UCSD-AML1 (cell line): ENCODE measurements at regions not wholly inside any gene's neighbourhood (a gene's known extent, or its start where the extent isn't known, plus 50 kb on each side); places are given as distances from the start of the nearest gene placed in this dataset.
"Not testable (repeated sequence)": the region's sequence is repeated elsewhere in the genome, so short reads cannot be mapped to it uniquely, and the experiment has no call there.

Experiments
- DNase-seq: peaks from one replicate; lab custom pipeline; 2025; ENCODE audit not compliant: unreplicated experiment; lab: John Stamatoyannopoulos, UW

DNA sequence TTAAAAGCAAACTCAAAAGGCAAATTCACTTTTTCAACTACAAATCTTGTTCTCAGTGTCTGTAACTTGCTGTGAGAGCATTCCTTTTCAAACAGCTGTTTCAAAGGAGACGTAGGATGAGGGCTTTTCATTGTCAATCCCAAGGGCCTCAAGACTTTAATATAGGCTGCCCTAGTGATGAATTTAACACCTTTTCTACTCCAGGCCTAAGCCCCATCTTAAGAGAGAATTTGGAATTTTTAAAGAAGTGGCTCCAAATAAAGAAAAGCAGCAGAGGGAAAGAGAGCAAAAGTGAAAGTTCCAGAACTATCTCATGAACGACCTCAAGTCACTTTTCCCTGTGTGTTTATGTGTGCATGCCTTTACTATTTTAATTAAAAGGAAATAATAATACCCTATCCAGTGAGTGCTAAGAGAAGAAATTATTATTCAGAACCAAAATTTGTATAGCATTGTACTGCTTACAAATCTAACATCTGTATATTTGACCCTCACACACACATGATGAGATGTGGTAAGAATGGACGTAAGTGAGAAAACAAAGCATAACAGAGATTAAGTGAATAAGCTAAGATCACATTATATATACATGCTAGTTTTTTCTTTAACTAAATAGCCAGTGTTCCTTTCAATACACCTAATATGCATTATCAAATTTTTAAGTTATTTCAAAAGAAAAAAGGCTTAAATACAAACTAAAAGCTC lies 196.4 kb downstream of the VGLL3 start:
- DNase-seq, result no peak

DNA sequence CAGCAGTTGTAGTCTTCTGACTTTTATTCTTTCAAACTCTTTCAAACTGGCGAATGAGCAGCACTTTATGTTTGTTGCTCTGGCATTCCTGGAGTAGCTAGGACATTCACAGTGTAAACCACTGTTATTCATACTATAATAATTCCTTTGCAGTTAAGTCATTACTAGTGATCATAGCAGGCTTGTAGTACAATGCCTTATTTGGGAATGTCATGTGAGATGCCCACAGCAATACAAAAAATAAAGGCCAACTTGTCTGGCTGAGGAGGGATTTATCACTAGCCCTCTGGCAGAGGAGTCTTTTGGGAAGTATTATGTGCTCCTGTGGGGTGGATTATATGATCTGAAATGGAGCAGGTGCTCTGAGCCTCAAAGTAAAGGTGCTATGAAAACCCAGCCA lies 197.2 kb downstream of the VGLL3 start:
- no peak for DNase-seq

DNA sequence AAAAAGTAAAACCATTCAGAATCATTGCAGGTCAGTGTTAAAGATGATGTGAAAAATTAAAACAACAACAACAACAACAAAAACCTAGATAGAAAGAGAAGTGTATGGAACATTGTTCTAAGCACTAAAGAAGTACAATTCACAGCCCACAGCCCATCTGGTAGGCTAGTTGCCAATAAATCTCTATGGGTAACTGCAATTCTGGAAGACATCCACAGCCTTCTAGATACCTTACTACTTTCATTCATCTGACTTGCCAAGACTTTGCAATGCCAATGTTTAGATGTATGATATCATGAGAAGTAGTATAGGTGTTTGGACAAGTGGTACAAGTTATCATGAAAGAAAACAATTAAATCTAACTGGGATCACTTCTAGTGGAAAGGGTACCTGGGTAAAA lies 198.6 kb downstream of the VGLL3 start:
- no peak for DNase-seq

DNA sequence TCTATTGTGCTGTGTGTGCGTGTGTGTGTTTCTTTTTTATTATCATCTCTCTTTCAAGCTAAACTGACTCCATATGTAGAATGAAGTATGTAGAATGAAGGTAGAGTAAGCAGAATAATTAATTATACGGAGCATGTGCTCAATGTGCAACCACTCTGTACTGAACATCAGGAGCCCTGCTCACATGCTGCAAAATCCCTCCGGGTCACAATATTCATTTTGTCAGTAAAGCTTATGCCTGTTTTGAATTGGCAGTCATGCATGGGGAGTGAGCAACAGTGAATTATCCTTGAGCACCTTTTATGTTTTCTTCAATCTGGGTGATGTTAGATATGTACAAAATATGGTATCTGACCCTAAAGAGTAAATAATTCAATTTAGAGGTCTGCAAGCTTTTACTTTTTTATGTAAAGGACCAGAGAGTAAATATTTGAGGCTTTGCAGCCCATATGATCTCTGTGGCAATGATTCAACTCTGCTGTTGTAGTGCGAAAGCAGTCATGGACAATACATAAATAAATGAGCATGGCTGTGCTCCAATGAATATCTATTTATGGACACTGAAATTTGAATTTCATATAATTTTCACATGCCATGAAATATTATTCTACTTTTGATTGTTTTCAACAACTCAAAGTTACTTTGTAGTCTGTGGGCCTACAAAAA lies 199.9 kb downstream of the VGLL3 start:
- no peak for DNase-seq

DNA sequence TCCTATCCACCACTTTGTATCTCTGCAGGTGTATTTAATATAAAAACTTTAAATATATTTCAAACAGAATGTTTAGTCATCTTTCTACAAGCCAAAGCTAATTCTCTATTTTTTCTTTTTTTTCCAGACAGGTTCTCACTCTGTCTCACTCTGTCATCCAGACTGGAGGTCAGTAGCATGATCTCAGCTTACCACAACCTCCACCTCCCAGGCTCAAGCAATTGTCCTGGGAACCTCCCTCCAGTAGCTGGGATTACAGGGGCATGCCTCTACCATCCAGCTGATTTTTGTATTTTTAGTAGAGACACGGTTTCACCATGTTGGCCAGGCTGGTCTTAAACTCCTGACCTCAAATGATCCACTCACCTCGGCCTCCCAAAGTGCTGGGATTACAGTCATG lies 202.6 kb downstream of the VGLL3 start:
- DNase-seq, result no peak

DNA sequence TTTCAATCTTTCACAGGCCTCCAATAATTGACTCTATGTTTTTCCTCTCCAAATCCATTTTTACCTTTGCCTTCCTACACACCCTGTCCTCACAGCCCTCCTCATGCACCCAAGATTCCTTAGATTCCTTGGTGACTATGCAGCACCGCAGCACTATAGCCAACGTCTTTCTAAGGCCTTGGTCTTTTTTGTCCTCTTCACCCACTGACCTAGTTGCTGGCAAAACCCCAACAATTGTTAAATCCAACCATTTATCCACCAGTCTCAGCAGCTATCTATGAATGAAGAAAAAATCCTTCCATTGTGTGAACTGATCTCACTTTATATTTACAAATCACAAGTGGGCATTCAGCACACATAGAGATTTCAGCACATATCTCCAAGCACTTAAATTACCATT lies 203.9 kb downstream of the VGLL3 start:
- no peak for DNase-seq

DNA sequence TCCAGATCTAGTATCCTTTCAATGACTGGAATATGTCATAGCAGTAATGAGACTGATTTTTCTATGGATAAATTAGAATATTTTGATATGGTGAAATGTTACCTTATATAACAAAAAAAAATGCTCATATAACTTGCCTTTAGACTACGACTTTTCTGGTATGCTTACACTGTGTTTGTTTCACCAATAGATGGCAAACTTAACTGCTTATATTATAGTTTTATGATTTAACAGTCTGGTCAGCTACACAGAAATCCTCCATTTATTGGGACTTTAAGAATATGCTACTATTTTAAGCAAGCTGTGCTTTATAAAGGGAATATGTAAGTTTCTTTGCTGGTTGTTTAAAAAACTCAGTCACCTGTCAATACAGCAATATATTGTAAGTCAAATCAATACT lies 205.6 kb downstream of the VGLL3 start:
- no peak for DNase-seq

DNA sequence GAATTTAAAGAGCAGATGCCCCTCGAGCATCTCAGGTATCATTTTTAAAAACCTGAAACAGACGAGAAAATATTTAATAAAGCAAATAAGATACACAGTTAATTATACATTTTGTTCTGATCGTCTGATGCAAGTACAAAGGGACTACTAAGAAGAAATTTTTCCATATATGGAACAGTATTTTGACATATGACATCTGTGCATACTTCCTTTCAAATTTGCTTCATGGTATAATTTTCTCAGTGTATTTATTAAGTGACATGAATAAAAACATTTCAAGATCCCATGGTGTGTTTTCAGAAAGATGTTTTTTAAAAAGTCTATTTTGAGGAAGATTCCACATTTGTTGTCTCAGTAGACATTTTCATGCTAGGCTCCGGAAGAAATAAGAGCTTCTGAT lies 208.1 kb downstream of the VGLL3 start:
- DNase-seq, result no peak

DNA sequence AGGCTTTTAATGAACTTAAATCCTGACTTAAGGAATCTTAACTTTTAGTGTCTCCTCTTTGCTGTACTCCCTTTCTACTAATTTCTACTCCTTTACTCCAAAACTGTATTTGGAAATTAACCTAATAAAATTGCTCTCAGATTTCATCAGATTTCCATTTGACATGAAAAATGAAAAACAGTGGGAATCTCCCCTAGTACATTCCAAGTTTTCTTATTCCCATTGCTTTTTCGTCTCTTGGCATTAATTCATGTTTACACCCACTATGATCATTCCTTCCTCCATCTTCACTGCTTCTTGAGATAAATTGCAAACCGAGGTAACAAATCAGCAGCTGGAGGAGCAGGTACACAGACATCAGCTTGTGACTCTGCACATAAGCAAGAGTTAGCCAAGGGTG lies 208.7 kb downstream of the VGLL3 start:
- no peak for DNase-seq

DNA sequence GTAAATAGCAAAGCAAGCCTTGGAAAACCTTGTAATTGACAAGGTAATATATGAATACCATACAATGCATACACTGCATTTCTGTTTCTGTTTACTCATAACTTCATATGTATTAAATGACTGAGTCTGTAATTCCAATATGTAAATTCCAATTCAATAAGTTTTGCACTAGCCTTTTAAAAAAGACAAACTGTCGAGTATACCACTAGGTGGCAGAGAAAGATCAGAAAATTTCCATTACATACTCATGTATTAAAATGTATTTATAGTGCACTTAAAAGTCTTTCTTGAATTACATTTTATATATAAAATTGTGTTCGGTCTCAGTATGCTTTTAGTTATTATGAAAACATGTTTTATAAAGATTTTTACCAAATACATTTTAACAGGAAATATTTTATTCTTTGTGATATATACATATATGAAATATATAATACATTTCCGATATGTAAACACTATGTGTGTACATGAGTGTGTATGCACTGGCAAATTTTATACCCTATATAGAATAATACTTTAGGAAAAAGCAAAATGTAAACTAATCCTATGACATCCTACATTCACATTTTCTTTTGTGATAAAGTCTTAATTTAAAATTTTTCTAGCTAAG lies 216.8 kb downstream of the VGLL3 start:
- DNase-seq, result no peak

DNA sequence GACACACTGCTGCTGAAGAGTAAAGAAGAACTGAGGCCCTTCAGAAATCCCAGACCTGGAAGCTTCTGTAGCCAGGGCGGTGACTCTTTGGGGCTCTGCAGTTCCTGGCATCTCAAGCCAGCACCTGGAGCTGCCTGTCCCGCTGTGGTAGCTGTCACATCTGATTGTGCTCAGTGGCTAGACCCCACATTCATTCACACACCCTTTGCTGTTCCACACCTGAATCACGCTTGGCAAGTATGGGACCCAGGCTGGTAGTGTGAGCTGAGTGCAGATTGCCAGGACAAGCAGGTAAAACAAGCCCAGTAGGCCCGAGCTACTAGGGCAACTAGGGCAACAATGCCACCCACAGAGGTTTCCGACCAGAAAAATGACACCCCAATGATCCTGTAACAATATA lies 218.2 kb downstream of the VGLL3 start:
- no peak for DNase-seq

DNA sequence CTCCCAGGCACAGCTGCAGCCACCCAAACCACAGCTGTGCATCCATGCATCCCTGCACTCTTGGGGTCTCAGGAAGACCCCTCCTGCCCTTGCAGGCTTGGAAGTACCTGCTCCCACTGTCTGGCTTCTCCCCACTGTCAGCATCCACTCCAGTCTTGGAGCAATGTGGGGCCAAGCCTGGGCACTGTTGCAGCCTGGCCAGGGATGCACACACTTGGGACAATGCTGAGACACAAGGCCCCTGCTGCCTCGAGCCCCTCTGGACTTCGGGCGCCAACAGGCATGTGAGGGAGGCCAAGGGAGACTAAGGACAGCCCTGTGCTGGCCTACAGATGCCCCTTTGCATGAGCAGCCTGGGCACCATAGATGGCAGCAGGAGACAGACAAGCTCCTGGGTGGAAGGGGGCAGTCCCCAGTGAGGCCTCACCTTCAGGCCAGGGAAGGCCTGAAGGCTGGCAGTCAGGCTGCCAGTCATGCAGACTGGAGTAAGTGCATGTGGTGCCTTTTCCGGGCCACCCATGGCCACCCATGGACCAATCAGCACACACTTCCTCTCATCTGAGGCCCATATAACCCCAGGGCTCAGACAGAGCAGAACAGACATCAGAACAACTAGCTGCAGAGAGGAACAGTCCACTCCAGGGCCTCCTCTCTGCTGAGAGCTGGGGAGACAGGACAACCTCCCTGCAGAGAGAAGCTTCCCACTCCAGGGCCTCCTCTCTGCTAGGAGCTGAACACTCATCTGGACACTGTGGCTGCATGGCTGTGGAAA lies 219.0 kb downstream of the VGLL3 start:
- peak; percentile 7 for DNase-seq

DNA sequence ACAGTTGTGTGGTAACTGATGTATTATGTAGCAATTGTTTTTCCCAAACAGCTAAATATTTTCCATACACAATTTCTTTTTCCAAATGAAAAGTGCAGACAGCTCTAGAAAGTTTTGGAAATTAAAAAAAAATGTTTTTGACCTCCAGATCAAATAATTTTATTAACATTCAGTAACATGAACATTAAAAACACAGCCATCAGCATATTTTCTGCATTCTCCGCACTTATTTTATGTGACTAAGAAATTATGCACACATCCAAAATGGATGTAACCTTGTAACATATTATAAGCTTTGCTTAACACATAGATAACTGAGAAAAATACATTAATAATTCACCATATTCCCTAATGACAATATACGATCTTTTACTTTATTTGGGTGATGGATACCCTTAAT lies 224.6 kb downstream of the VGLL3 start:
- no peak for DNase-seq

DNA sequence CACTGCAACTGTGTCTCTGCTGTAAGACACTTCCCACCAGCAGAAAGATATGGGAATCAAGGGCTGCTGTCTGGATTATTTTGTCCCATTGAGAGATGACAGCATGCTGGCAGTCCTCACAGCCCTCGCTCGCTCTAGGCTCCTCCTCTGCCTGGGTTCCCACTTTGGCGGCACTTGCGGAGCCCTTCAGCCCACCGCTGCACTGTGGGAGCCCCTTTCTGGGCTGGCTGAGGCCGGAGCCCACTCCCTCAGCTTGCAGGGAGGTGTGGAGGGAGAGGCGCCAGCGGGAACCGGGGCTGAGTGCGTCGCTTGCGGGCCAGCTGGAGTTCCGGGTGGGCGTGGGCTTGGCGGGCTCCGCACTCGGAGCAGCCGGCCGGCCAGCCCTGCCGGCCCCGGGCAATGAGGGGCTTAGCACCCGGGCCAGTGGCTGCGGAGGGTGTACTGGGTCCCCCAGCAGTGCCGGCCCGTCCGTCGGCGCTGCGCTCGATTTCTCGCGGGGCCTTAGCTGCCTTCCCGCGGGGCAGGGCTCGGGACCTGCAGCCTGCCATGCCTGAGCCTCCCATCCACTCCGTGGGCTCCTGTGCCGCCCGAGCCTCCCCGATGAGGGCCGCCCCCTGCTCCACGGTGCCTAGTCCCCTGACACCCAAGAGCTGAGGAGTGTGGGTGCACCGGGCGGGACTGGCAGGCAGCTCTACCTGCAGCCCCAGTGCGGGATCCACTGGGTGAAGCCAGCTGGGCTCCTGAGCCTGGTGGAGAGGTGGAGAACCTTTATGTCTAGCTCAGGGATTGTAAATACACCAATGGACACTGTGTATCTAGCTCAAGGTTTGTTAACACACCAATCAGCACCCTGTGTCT lies 233.4 kb downstream of the VGLL3 start:
- not testable (repeated sequence) for DNase-seq

DNA sequence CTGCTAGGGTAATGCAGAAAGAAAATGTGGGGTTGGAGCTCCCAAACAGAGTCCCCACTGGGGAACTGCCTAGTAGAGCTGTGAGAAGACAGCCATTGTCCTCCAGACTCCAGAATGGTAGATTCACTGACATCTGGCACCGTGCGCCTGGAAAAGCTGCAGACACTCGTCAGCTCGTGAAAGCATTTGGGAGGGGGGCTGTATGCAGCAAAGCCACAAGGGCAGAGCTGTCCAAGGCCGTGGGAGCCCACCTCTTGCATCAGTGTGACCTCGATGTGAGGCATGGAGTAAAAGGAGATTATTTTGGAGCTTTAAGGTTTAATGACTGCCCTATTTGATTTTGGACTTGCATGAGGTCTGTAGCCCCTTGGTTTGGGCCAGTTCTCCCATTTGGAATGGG lies 242.9 kb downstream of the VGLL3 start:
- no peak for DNase-seq

DNA sequence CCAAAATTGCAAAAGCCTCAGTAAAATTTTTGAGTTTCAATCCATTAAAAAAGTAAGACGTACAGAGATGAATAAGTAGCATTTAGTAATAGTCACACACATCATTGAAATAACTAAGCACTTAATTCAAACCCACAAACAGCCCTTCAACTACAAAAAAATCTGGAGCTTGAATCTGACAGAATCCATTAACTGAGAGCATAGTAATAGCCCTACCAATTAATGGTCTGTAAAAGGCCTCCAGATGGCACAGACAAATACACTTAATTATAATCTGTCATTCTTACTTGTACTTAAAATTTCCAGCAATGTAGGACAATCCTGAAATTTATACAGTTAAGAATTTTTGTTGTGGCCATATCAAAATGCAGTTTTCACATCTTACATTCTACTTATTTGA lies 246.9 kb downstream of the VGLL3 start:
- no peak for DNase-seq

DNA sequence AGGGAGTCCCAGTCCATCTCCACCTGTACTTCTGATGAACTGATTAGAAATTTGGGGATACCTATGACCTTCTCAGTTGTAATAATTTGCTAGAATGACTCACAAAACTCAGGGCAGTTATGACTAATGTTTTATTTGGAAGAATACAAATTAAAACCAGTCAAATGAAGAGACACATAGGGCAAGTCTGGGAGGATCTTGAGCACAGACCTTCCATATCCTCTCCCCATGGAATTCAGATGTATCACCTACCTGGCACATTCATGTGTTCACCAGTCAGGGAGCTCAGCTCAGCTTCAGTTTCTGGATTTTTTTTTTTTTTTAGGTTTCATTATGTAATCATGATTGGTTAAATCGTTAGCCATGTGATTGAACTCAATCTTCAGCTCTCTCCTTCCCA lies 247.7 kb downstream of the VGLL3 start:
- no peak for DNase-seq

DNA sequence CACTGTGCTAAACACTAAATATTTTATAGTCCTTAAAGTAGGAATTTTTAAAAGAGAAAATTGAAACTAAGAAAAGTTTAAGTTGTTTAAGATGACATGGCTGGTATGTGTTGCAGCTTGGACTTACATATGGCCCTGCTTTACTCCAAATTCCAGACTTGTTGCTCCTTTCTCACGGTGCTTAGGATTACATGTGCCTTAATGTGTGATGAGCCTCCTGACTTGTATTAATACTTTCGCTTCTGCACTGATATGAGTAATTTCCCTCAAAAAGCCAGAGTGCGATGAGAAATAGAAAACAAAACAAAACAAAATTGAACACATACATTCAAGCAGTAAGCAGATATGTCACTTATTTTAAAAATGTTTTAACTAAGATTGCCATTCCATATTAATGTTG lies 250.2 kb downstream of the VGLL3 start:
- no peak for DNase-seq

DNA sequence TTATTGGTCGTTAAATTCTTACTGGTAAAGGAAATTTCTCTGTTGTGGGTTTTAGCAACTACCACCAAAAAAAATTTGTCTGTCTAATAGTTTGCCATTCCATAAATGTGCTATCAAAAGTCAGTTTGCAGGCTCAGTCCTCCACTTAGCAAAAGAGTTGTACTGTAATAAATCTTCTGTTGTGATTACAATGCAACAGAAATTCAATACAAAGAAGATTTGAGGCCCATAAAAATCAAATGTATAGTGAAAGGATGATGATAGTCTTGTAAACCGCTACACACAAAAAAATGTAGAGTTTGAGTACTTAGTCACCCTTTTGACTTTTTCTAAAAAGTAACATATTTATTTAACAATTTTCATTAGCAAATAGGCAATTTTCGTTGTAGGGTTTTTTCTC lies 251.7 kb downstream of the VGLL3 start:
- DNase-seq, result no peak

DNA sequence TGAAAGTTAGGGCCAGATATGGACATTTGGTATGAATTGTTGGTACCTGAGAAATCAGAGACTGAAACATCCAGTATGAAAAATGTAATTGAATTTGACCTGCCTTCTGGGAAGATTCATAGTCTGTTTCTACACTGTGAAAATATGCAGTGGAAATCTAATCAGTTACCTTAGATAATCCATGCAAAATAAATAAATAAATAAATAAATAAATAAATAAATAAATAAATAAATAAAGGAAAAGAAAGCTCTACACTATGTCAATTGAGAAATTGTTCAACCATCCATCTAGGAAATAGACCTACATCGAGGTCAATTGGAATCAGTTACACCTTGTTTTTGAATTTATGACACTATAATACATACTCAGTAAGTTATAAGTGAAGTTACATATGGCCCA lies 252.3 kb downstream of the VGLL3 start:
- no peak for DNase-seq

DNA sequence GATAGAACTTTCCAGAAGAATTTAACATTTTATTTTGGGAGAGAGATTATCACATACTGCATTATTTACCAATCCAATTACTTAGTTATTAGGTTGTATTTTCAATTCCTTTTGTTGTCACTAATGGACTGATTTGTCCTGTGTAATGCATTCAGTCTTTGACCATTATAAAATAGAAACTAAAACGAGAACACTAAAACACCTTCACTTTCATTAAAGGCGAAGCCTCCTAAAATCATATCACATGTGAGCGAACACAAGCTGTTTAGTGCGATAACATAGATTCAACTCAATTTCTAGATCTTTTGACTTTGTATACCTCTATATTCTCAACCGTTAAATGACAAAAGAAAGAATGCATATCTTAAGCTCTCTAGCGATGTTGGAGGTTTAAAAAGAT lies 253.4 kb downstream of the VGLL3 start:
- DNase-seq, result no peak
